Upper lobe of right lung (tissue), 1 donor: ENCODE measurements at regions not wholly inside any gene's neighbourhood (a gene's known extent, or its start where the extent isn't known, plus 50 kb on each side); places are given as distances from the start of the nearest gene placed in this dataset.
"Not testable (repeated sequence)": the region's sequence is repeated elsewhere in the genome, so short reads cannot be mapped to it uniquely, and the experiment has no call there.

Experiments
- ATAC-seq: fragments of 200-7000 bp; cut with Tn5 transposase; one replicate; pipeline ENCODE4 v1.9.1; 2020; ENCODE audit warnings: mild to moderate bottlenecking, moderate library complexity
- DNase-seq: peaks from one replicate; pipeline ENCODE4 v3.0.0-alpha.2; 2020
- H3K27ac ChIP-seq: fragments of 200-600 bp; one replicate; pipeline ENCODE4 v1.8.0; 2022
- H3K27me3 ChIP-seq: fragments of 200-600 bp; one replicate; pipeline ENCODE4 v1.8.0; 2022; ENCODE audit warnings: mild to moderate bottlenecking
- H3K36me3 ChIP-seq: fragments of 200-600 bp; one replicate; pipeline ENCODE4 v1.8.0; 2022
- H3K4me1 ChIP-seq: fragments of 200-600 bp; one replicate; pipeline ENCODE4 v1.8.0; 2022
- H3K4me3 ChIP-seq: fragments of 200-600 bp; one replicate; pipeline ENCODE4 v1.8.0; 2022; ENCODE audit warnings: mild to moderate bottlenecking
- H3K9me3 ChIP-seq: fragments of 200-600 bp; one replicate; pipeline ENCODE4 v1.8.0; 2022
- intact Hi-C: fragments of 100-400 bp; cut with DNase I; formaldehyde crosslinking; loops from one replicate; pipeline ENCODE4 v1.11.0; 2022
- TF ChIP-seq, protein P1 (sequence below): fragments of 200-600 bp; IDR thresholded peaks from one replicate; pipeline ENCODE4 v1.8.0; 2022; ENCODE audit warnings: antibody characterized with exemption
- donor health status: DM: no; HTN: yes; CAD: no; lungs with severe emphysema.

DNA sequence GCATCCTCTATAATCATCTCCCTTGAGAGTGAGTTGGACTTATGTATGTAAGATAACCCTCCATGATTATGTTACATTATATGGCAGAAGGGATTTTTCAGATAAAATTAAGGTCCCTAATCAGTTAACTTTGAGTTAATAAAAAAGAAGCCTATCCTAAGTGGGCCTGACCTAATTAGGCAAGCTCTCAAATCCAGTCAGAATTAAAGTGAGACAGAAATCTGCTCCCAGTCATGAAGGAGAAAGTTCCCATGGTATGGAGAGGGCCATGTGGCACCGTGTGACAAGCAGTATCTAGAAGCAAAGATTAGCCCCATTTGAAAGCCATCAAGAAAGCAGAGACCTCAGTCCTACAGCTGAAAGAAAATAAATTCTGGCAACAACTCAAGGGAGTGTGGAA is 202.4 kb downstream of the PRELID2 start:
- Histone ChIP-seq H3K4me1 (no peaks in the 10 kb centered on the region), H3K9me3 (no peaks in the 10 kb centered on the region), H3K36me3 (no peaks in the 10 kb centered on the region), H3K27ac (no peak overlapping the region), H3K4me3 (no peak overlapping the region), H3K27me3 (no peaks in the 10 kb centered on the region)
- ATAC-seq (no peak), DNase-seq (no peak)
- TF ChIP-seq, protein P1, sequence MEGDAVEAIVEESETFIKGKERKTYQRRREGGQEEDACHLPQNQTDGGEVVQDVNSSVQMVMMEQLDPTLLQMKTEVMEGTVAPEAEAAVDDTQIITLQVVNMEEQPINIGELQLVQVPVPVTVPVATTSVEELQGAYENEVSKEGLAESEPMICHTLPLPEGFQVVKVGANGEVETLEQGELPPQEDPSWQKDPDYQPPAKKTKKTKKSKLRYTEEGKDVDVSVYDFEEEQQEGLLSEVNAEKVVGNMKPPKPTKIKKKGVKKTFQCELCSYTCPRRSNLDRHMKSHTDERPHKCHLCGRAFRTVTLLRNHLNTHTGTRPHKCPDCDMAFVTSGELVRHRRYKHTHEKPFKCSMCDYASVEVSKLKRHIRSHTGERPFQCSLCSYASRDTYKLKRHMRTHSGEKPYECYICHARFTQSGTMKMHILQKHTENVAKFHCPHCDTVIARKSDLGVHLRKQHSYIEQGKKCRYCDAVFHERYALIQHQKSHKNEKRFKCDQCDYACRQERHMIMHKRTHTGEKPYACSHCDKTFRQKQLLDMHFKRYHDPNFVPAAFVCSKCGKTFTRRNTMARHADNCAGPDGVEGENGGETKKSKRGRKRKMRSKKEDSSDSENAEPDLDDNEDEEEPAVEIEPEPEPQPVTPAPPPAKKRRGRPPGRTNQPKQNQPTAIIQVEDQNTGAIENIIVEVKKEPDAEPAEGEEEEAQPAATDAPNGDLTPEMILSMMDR: no peak
- intact Hi-C loops: no loop called here

DNA sequence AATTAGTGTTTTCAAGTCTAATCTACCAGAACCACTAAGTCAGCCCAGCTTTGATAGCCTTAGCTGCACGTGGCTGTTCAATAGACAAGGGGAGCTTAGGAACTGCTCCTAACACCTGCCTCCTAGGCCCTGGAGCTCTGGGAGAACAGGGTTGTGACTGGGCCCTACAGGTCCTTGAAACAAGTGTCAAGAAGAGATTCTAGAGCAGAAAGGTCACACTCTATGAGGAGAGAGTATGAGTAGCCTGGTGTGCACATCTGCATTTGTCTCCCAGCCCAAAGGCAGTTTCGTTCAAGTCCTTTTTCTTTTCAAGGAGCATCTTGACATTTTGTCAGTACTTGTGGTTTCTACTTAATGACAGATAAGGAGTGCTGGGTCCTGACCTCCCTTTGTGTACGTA is 206.1 kb downstream of the PRELID2 start:
- no peaks in the 10 kb centered on the region for H3K4me1 ChIP-seq
- H3K27ac ChIP-seq: no peak overlapping the region
- TF ChIP-seq, protein P1: no peak
- H3K9me3 ChIP-seq: no peaks in the 10 kb centered on the region
- no peaks in the 10 kb centered on the region for H3K36me3 ChIP-seq
- H3K4me3 ChIP-seq: no peak overlapping the region
- no peak for DNase-seq
- intact Hi-C loops: no loop called here
- no peak for ATAC-seq
- no peaks in the 10 kb centered on the region for H3K27me3 ChIP-seq

DNA sequence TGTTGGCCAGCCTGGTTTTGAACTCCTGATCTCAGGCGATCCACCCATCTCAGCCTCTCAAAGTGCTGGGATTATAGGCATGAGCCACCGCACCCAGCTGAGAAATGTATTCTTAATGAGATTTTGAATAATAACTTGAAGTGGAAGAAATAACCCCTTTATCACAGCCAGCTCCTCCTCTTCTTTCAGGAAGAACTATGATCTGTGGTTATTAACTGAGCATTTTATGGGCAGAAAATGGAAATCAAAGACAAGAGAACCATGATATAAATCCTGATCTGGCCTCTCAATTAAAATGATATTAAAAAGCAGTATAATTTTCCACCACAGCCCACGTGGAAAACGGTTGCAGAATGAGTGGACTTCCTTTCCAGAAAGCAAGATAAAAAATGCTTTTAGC is 206.6 kb downstream of the PRELID2 start:
- no peaks in the 10 kb centered on the region for H3K36me3 ChIP-seq
- no peaks in the 10 kb centered on the region for H3K27me3 ChIP-seq
- H3K9me3 ChIP-seq: no peaks in the 10 kb centered on the region
- TF ChIP-seq, protein P1: no peak
- intact Hi-C loops: no loop called here
- no peak overlapping the region for H3K4me3 ChIP-seq
- DNase-seq (no peak), ATAC-seq (no peak)
- H3K27ac ChIP-seq: no peak overlapping the region
- no peaks in the 10 kb centered on the region for H3K4me1 ChIP-seq

DNA sequence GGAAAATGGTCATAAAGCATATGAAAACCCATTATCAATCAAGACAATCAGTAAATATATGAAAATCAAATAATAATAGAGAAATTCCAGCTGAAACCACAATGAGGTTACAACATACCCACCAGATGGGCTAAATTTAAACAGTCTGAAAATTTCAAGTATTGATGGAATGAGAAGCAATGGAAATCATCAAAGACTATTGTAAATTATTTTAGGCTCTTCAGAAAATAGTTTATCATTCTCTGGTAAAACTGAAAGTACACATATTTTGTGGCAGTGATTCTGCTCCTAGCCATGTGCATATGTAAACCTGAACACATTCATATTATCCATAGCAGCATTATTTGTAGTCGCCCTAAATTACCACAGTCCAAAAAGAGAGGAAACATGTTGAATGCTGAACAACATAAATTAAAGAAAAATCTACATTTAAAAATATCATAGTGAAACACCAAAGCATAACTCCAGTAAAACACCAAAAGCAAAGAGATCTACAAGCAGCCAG is 215.3 kb downstream of the PRELID2 start:
- H3K4me3 ChIP-seq: no peak overlapping the region
- no peaks in the 10 kb centered on the region for H3K9me3 ChIP-seq
- ATAC-seq (no peak), DNase-seq (no peak)
- H3K27me3 ChIP-seq: no peaks in the 10 kb centered on the region
- H3K4me1 ChIP-seq: no peaks in the 10 kb centered on the region
- no peak overlapping the region for H3K27ac ChIP-seq
- no peaks in the 10 kb centered on the region for H3K36me3 ChIP-seq
- intact Hi-C loops: no loop called here
- TF ChIP-seq, protein P1: no peak

DNA sequence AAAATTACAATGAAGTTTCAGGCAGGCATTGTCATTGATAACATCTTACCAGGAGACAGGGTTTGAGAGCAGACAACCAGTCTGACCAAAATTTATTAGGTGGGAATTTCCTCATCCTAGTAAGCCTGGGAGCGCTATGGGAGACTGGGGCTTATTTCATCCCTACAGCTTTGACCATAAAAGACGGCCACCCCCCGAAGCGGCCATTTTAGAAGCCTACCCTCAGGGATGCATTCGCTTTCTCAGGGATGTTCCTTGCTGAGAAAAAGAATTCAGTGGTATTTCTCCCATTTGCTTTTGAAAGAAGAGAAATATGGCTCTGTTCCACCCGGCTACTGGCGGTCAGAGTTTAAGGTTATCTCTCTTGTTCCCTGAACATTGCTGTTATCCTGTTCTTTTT is 218.4 kb downstream of the PRELID2 start:
- H3K27ac ChIP-seq, H3K4me3 ChIP-seq, H3K4me1 ChIP-seq, H3K9me3 ChIP-seq, H3K36me3 ChIP-seq, intact Hi-C loops, ATAC-seq, DNase-seq, H3K27me3 ChIP-seq: not testable (repeated sequence)

DNA sequence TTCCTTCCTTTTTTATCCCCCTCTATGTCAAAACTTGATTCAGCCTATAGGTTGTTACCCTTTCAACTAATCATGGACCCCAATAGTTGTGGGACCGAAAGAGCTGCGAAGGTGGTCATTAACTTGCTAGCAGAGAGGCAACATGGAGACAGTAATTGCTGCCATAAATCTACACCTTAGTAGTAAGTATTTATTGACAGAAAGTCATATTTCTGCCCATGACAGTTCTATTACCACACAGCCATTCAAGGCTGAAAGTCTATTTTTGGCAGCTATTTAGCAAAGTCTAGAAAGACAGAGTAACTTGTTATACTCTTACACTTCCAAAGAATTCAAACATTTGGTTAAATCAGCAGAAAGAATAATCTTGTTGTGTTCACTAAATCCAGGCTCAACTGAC is 236.2 kb downstream of the PRELID2 start:
- no peaks in the 10 kb centered on the region for H3K4me1 ChIP-seq
- intact Hi-C loops: no loop called here
- TF ChIP-seq, protein P1: no peak
- no peak overlapping the region for H3K27ac ChIP-seq
- no peaks in the 10 kb centered on the region for H3K9me3 ChIP-seq
- no peaks in the 10 kb centered on the region for H3K36me3 ChIP-seq
- no peak for DNase-seq
- no peak overlapping the region for H3K4me3 ChIP-seq
- no peak for ATAC-seq
- no peaks in the 10 kb centered on the region for H3K27me3 ChIP-seq
